ENCODE measurements at regions not wholly inside any gene's neighbourhood (a gene's known extent, or its start where the extent isn't known, plus 50 kb on each side); places are given as distances from the start of the nearest gene placed in this dataset.

- no peak for DNase-seq
- H3K27ac ChIP-seq, result no peak overlapping the region
- intact Hi-C loops (cut with DNase I; ENCODE audit: low total_unique reads), result no loop called here
- no peaks in the 10 kb centered on the region for H3K4me1 ChIP-seq
- TF ChIP-seq, protein P1, sequence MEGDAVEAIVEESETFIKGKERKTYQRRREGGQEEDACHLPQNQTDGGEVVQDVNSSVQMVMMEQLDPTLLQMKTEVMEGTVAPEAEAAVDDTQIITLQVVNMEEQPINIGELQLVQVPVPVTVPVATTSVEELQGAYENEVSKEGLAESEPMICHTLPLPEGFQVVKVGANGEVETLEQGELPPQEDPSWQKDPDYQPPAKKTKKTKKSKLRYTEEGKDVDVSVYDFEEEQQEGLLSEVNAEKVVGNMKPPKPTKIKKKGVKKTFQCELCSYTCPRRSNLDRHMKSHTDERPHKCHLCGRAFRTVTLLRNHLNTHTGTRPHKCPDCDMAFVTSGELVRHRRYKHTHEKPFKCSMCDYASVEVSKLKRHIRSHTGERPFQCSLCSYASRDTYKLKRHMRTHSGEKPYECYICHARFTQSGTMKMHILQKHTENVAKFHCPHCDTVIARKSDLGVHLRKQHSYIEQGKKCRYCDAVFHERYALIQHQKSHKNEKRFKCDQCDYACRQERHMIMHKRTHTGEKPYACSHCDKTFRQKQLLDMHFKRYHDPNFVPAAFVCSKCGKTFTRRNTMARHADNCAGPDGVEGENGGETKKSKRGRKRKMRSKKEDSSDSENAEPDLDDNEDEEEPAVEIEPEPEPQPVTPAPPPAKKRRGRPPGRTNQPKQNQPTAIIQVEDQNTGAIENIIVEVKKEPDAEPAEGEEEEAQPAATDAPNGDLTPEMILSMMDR (IDR thresholded peaks at IDR 0.05), result no peak
- H3K27me3 ChIP-seq, result no peaks in the 10 kb centered on the region
- H3K36me3 ChIP-seq, result no peaks in the 10 kb centered on the region
- H3K9me3 ChIP-seq, result no peaks in the 10 kb centered on the region
- H3K4me3 ChIP-seq, result no peak overlapping the region
Measured at GRCh38 chr2:66692521-66693054, 257.7 kb downstream of the MEIS1 start.

DNA sequence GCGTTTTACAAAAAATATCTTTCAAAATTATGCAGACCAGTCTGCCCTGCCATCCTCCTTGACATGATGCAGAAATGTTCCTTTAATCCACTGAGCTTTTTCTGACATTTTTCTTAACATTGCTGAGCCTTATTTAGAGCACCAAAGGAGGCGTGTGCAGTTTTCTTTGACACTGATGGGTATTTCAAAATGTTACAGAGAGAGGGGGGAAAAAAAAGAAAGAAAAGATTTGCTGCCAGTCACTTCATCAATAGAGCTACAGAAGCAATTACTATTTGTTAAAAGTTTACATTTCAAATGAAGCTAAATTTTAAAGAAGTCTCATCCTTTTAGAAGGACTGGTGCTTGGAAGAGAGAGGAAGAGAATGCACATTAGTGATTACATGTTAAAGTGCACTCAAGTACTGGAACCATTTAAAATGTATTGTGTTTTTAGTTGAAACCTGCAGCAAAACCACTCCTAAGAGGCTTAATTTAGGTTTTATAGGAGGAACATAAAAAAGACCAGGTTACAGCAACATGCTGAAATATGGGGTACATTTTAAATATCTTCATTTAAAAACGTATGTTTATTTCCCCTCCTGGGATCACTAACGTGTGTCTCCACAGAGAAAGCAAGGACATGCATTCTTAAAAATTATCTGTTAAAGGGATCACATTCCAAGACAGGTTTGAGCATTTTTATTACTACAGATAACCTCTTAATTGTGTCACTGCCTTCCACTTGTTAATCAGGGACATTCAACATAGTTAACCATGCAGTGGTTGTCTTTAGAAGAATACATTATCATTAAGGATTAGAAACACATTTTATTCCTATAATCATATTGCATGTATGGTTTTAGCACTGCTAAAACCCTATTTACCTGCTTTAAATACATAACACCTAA, 258.4 kb downstream of the MEIS1 start:
- Histone ChIP-seq H3K36me3 (no peaks in the 10 kb centered on the region), H3K27me3 (no peaks in the 10 kb centered on the region), H3K4me3 (no peak overlapping the region), H3K27ac (no peak overlapping the region), H3K4me1 (no peaks in the 10 kb centered on the region), H3K9me3 (no peaks in the 10 kb centered on the region)
- DNase-seq, result no peak
- intact Hi-C loops (cut with DNase I; ENCODE audit: low total_unique reads), result no loop called here
- TF ChIP-seq, protein P1 (IDR thresholded peaks at IDR 0.05), result no peak

GRCh38 chr2:66694087-66694860, 259.3 kb downstream of the MEIS1 start:
- Histone ChIP-seq H3K9me3 (no peaks in the 10 kb centered on the region), H3K27me3 (no peaks in the 10 kb centered on the region), H3K36me3 (no peaks in the 10 kb centered on the region), H3K27ac (no peak overlapping the region), H3K4me3 (no peak overlapping the region), H3K4me1 (no peaks in the 10 kb centered on the region)
- no peak for DNase-seq
- TF ChIP-seq, protein P1 (IDR thresholded peaks at IDR 0.05), result no peak
- intact Hi-C loops (cut with DNase I; ENCODE audit: low total_unique reads), result no loop called here

DNA sequence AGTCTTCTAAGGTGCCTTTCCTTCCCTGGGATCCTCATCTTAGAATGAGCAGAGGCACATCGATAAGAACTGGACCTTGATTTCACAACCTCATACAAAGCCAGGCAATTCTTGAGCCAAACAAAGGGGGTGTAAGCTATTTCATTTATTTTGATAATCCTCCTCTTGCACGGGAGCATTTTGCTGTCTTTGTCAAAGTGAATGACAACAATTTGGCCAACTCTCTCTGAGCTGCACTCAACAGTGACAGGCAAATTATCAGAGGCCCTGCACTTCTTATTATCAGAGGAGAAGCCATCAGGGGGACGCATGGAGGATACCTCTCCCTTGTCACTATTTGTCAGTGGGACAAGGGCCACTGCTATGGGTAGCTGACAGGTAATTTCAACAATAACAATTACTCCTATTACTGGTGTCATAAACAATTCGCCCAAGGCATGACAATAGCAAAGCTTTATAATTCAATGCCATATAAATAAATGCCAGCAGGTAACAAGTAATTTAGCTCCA, 260.4 kb downstream of the MEIS1 start:
- Histone ChIP-seq H3K27ac (no peak overlapping the region), H3K27me3 (no peaks in the 10 kb centered on the region), H3K4me1 (no peaks in the 10 kb centered on the region), H3K36me3 (no peaks in the 10 kb centered on the region), H3K4me3 (no peak overlapping the region), H3K9me3 (no peaks in the 10 kb centered on the region)
- TF ChIP-seq, protein P1 (IDR thresholded peaks at IDR 0.05), result no peak
- intact Hi-C loops (cut with DNase I; ENCODE audit: low total_unique reads), result no loop called here
- no peak for DNase-seq

GRCh38 chr2:66696374-66696773, 261.4 kb downstream of the MEIS1 start:
- Histone ChIP-seq H3K27me3 (no peaks in the 10 kb centered on the region), H3K36me3 (no peaks in the 10 kb centered on the region), H3K27ac (no peak overlapping the region), H3K4me3 (no peak overlapping the region), H3K4me1 (no peaks in the 10 kb centered on the region), H3K9me3 (no peaks in the 10 kb centered on the region)
- TF ChIP-seq, protein P1 (IDR thresholded peaks at IDR 0.05), result no peak
- no peak for DNase-seq
- intact Hi-C loops (cut with DNase I; ENCODE audit: low total_unique reads), result no loop called here

All from tibial artery (tissue), 4 donors.